GM19397 (cell line): ENCODE measurements at regions not wholly inside any gene's neighbourhood (a gene's known extent, or its start where the extent isn't known, plus 50 kb on each side); places are given as distances from the start of the nearest gene placed in this dataset.
"Not testable (repeated sequence)": the region's sequence is repeated elsewhere in the genome, so short reads cannot be mapped to it uniquely, and the experiment has no call there.

Source experiments
- ATAC-seq: cut with Tn5 transposase; IDR thresholded peaks from one replicate; pipeline ENCODE4 v1.9.1; 2021; ENCODE audit warnings: mild to moderate bottlenecking, moderate library complexity; ENCODE audit not compliant: unreplicated experiment

DNA sequence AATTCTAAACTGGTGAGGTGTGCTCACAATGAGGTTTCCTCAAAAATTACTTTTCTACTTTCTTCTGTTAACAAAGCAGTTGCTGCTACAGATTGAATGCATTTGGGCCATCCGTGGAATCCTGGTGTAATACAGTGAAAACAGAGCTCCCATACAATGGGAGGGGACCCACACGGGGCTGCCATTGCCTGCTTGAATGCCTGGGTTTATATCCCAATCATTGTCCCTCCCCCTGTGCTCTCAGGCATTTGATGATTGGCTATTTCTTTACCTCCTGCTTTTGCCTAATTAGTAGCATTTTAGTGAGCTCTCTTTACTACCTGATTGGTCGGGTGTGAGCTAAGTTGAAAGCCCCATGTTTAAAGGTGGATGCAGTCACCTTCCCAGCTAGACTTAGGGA is 52.9 kb upstream of the CSF1 start:
- not testable (repeated sequence) for ATAC-seq

DNA sequence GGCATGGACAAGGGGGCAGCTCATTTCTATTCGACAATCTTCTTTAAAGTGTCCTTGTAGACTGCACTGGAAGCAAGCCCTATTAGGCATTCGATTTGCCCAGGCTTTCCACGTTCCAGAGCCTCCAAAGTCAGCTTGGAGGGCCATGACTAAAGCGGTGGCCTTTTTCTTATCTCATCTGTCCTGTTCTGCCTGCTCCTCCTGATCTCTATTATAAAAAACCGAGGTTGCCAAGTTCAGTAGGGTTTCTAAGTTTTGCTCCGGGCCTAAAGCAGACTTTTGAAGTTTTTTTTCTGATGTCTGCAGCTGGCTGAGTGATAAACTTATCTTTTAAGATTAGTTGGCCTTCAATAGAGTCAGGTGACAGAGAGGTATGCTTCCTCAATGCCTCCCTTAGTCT is 54.7 kb upstream of the CSF1 start:
- not testable (repeated sequence) for ATAC-seq

DNA sequence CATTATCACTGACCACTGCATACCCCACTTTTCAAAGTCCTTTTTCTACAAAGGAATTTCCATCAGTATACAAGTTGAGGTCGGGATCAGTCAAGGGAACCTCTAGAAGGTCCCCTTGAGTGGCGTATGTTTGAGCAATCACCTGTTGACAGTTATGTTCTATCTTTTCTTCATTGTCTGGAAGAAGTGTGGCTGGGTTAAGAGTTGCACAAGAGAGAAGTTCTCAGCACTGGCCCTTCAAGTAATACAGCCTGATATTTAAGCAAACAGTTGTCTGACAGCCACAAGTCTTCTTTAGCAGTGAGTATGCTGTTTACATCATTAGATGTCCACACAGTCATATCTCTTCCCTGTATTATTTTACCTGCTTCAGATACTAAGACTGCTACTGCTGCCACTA is 56.7 kb upstream of the CSF1 start:
- ATAC-seq: not testable (repeated sequence)

DNA sequence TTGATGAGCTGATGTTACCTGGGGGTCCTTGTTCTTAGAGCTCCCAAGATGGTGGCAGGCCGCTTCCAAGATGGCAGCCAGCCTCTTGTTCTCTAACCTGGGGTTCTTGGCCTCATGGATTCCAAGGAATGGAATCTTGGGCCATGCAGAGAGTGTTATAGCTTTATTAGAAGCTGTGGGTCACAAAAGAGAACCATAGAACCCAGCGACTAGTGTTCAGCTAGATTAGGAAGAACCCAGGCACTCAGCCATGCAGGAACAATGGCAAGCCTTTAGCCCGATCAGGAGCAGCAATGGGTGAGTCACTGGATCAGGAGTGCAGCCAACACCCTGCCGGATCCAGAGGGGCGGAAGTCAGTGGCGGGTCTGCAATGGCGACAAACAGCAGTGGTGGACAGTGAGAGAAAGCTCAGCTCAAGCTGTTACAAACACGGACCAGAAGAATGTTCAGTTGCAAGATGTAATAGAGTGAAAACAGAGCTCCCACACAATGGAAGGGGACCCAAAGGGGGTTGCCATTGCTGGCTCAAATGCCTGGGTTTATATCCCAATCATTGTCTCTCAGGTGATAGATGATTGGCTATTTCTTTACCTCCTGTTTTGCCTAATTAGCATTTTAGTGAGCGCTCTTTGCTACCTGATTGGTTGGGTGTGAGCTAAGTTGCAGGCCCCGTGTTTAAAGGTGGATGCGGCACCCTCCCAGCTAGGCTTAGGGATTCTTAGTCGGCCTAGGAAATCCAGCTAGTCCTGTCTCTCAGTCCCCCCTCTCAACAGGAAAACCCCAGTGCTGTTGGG is 58.2 kb upstream of the CSF1 start:
- not testable (repeated sequence) for ATAC-seq

DNA sequence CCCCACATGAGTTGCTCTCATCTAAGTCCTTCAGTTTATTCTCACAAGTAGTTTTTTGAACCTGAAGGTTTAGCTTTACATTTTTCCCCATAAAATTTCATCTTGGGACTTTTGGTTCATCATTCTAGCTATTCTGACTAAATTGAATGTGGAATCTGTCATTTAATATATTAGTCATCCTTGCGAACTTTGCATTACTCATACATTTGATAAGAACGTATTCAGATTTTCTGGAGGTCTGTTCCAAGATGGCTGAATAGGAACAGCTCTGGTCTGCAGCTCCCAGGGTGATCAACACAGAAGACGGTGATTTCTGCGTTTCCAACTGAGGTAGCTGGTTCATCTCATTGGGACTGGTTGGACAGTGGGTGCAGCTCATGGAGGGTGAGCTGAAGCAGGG is 59.8 kb upstream of the CSF1 start:
- no peak for ATAC-seq

DNA sequence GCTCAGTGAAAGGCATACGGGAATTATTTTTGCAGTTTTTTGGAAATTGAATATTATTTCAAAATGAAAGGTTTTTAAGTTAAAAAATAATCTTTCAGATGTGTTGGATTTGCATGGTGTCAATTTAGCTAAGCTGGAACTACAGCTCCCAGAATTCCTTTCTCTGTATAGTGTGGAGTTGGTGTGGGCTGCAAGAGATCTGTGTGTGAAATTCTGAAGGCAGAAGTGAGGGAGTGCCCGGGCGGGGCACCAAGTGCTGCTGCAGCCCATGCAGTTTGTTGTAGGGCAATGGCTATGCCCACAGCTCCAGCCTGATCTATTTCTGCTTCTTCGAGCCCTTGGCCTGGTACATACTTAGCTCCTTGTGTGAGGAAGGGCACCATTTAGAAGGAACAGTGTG is 60.5 kb upstream of the CSF1 start:
- ATAC-seq: no peak

DNA sequence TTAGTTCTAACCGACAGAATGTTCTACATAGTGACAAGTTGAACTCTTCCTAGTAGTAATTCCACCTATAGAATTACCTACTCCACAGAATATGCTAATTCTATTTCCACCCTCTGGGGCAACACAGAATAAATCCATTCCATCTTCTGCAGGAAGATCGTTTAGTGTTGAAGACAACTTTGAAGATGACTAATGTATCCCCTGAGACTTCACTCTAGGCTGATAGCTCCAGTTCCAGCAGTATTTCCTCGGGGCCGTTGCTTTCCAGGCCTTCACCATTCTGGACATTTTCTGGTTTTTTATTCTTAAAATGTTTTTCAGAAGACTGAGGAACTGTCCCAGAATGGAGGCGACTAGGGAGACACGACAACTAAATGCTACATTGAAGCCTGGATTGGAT is 61.0 kb upstream of the CSF1 start:
- no peak for ATAC-seq

DNA sequence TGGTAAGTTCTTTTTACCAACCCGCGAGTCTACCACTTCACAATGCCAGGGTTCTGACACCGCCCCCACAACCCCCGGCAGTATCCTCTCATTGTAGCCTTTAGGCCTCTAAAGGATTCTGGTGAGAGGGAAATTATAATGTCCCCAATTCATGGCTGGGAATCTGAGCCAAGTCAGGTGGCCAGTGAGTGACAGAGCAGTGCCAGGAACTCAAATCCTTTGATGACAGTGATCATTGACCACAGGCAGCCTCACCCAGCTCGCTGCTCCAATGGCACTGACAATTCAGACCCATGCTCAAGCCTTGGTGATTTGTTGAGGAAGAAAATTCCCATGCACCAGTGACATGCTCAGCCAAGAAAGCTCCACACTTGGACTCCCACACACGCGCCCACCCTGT is 63.4 kb upstream of the CSF1 start:
- no peak for ATAC-seq

DNA sequence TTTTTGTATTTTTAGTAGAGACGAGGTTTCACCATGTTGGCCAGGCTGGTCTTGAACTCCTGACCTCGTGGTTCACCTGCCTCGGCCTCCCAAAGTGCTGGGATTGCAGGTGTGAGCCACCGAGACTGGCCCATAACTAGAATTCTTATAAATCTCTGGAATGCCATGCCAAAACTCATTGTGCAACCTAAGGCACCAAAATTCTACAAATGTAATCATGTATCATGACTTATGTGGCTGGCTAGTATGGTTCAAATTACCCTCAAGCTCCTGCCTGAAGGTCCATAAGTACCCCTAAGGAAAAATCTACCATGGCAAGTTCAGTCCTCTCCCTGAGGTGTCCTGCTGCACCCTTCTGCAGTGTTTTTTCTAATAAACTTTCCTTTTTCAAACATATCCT is 63.8 kb upstream of the CSF1 start:
- no peak for ATAC-seq

DNA sequence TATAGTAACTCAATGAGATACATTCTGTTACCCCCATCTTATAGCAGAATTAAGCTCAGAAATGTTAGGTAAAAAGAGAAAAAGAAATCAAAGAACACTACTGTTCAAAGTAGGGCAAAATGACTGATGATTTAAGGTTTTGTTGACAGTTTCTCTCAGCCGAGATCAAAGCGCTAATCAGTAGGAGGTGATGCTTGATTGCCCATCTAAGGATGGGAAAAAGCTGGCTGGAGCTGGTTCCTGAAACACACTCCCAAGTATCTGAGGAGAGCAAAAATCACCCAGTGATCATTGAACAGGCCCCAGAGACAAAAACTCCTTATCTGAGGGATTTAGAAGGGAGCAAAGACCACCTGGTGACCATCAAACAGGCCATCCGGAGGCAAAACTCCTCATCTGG is 64.5 kb upstream of the CSF1 start:
- no peak for ATAC-seq

DNA sequence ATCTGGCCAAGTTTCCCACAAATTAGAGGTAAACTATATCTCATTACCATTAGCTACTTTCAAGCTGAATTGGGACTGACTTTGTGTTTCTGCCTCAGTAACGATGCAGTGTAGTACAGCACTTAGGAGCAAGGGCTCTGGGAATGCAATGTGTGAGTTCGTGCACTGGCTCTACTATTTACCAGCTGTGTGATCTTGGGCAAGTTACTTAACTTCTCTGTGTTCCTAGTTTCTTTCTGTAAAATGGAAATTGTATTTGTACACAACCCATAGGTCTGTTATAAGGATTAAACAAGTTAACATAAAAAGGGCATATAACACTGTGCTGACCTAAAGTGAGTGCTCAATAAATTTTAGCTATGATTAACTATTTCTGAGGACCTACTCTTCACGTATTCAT is 65.0 kb upstream of the CSF1 start:
- no peak for ATAC-seq

DNA sequence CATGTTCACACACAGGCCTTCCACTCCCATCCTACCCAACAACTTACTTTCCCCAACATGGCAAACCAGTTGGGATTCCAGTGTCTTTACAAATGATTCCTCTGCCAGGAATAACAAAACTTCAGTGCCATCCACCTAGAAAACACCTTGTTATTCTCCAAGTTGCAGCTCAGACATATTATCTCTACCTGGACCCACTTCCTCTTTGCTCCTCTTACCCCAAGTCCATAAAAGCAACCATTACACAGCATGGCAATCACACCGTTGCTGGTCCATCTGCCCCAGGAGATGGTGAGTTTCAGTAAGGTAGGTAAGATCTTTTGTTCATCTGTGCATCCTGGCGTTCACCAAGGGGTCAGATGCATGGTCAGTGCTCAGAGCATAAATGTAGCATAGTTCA is 66.0 kb upstream of the CSF1 start:
- ATAC-seq: no peak

DNA sequence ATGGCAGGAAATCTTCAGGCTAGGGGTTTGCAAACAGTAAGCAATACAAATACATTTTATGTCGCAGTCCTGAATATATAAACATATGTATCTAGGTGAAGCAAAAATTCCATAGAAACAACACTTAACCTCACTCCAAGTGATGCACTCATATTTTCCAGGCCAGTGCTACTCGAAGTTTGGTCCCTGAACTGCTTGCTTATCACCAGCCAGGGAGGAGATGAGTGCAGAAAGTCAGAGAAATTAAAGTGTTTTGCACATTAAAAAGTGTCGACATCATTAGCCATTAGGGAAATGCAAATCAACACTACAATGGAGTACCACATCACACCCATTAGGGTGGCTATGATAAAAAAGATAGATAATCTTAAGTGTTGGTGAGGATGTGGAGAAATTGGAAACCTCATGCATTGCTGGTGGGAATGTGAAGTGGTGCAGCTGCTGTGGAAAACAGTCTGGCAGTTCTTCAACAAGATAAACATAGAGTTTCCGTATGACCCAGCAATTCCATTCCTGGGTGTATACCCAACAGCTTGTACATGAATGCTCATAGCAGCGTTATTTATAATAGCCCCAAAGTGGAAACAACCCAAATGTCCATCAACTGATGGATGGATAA is 70.5 kb upstream of the CSF1 start:
- ATAC-seq: no peak

DNA sequence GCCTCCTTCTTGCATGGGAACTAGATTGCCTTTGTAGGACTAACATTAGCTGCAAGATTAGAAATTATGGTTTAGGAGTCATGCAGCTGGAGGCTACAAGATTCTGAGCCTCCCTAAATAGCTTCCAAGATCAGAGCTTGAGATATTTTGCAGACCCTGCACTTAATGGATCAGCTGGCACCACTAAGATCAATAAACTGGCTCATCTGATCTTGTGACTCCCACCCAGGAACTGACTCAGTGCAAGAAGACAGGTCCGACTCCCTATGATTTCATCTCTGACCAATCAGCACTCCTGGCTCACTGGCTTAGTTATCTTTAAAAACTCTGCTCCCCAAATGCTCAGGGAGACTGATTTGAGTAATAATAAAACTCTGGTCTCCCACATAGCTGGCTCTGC is 71.4 kb upstream of the CSF1 start:
- not testable (repeated sequence) for ATAC-seq

DNA sequence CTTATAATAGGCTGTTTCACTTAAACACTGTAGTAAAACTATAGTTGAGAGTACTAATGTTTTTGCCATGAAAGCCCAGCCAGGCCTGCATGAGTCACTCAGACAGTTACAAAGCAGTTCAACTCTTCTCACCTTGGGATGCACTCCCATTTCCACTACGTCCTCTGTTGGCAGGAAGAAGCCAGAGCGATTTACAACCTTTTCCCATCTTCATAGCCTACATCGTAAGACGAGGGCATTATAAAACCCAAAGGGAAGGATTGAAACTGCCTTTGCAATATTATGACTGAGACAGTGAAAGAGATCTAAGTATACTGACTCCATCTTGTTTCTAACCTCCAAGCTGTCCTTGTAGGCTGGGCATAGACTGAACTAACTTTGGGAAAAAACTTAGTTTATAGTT is 71.8 kb upstream of the CSF1 start:
- ATAC-seq: no peak

DNA sequence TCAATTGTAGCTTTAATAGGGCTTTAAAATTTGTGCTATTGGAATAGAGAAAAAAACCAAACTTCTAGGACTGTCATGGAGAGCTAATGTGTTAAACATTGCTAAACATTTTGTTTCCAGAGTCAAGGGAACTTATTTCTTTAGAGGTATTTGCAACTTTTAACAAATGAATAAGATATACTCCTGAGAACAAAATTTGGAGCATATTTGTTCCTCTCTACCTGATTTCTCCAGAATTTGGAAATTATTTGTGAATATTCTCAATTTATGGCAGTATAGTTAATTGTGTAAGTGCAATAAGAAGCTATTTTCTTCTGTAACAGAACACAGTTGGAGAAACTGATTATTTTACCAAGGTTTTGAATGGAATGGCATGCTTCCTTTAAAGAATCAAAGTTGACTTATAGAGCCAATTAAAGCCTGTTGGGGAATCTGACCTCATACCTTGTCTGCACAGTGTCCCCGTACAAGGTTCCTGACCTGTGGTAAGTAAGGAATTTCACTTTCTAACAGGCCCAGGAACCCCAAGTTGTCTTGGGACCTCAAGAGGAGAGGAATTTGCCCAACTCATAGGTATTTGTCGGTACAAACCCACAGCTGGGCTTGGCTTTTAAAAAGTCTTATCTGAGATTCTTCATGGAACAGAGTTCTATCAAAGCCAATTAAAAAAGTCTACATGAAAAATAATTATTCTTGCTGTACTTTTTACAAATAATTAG is 72.6 kb upstream of the CSF1 start:
- ATAC-seq: no peak

DNA sequence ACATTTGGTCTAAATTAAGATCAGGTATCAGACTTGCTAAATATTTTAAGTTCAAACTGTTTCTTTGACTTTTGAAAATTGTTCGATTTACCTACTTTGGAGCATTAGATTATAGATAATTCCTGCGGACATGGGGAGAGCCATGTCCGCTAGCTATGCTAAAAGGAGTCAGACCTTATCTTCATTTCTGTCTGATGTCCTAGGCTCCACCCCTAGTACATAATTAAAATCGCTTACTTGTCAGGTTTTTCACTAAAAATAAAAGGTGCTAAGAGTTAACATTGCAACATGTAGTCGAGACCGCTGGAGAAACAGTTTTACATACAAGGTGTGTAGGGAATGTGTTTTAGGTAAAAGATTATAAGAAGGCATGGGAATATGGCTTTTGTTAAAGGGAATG is 71.9 kb upstream of the EPS8L3 start:
- ATAC-seq: not testable (repeated sequence)

DNA sequence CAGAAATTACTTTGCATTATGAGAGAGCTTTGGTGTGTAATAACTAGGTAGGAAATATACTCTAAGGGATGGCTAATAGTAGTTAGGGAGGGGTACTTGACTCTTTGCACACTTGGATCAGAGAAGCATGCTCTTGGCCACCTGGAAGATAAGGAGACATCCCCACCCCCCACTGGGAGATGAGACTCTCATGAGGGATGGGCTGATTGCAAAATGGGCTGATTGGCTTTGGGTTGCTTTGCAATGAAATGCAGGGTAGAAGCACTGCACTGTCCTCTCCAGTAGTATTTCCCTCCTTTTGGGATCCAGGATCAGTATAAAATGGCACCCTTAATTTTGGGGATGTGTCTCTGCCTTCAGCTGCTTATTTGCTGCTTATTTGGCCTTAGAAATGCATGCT is 71.2 kb upstream of the EPS8L3 start:
- ATAC-seq: no peak

DNA sequence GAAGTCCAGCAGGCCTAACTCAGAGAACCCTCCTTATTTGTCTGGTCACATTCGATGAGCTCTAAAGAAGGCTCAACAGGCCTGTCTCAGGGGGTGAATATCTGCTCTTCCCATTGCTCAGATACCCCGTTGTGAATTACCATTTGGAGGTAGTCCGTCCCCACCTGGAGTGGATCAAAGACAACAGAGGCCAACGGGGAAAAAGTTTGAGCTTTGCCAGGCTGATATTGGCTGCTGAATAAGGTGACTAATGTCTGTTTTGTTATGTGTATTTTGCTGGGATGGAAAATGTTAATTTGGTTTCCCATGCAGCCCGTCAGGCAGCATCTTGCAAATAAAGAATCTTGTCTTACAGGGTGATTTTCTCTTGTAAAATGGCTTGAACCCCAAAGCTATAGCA is 69.2 kb upstream of the EPS8L3 start:
- ATAC-seq: no peak

DNA sequence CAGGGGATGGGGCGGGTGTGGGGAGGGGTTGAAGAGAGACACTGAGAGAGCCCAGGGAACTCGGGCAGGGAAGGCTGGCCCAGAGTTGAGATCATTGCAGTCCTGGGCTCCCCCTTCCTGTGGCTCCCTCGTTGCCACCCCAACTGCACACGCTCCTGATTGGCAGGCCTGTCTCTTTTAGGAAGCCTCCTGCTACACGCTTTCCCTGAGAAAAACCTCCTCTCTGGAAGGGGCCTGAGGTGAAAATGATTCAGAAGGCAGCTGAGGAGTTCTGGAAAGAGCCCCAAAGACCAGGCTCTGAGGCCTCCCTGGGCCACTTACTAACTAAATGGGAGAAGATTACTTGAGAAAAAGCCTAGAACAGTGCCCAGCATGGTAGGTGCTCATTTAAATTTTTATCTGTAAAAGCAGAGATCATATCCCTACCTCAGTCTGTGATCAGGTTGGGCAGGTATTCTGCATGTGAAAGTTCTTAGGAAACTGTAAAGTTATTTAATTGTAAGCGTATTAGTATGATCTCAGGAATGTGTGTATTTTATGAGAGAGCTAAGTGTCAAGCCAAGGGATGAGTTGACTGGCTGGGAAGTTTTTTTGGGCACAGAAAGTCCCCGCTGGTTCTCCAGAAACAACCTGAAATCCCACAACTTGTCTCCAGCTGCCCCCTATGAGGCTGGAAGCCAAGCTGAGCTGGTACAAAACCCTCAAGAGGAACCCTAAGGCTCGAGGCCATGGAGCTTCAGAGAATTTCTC is 65.2 kb upstream of the EPS8L3 start:
- no peak for ATAC-seq

DNA sequence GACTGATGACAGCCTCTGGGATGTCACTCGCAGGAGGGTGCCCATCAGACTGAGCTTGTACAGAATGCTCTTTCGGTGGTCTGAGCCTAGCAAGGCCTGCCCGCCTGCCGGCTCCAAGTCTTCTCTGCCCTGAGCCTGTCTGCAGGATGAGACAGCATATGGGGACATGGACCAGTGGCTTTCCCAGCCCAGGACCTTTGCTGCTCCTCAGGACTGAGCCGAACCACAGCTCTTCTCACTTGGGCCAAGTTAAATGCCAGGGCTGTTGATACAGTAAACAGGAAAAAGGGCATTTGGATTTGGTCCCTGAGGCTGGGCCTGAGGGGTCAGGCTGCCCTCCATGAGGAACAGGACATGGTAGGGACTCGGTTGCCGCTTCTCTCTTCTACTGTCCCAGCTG is 64.3 kb upstream of the EPS8L3 start:
- no peak for ATAC-seq
